H1 (cell line): ENCODE measurements at regions not wholly inside any gene's neighbourhood (a gene's known extent, or its start where the extent isn't known, plus 50 kb on each side); places are given as distances from the start of the nearest gene placed in this dataset.

Experiments used
- CTCF ChIA-PET: fragments of 300-600 bp; sonication (Branson Sonifier 250); formaldehyde crosslinking; loops from one replicate; lab custom pipeline; 2021; ENCODE audit not compliant: partially characterized antibody; lab: Charles Lee
- POLR2A ChIA-PET: fragments of 300-600 bp; sonication (Branson Sonifier 250); formaldehyde crosslinking; loops from one replicate; lab custom pipeline; 2021; ENCODE audit warnings: inconsistent platforms; ENCODE audit not compliant: partially characterized antibody; lab: Charles Lee
- DNase-seq, 2 experiments: peaks; one replicate each; pipeline versions ENCODE4 v3.0.0 to v3.0.0-alpha.2; 2010 to 2022; ENCODE audit warnings: low spot score in 2 of 2, low read depth in 1 of 2, mixed read lengths in 1 of 2
- FAIRE-seq: peaks from 2 replicates; lab custom pipeline; 2011; peaks lifted over from hg19 to GRCh38; lab: Jason Lieb, UNC
- H2AFZ ChIP-seq: 2 replicates; pipeline ENCODE4 v1.8.1; 2012; ENCODE audit warnings: low read length, inconsistent platforms
- H2AK5ac ChIP-seq: 2 replicates; pipeline ENCODE4 v1.6.1; 2013; ENCODE audit warnings: low read depth, low read length
- H2BK120ac ChIP-seq: replicated peaks from 2 replicates; pipeline ENCODE3; 2013; ENCODE audit warnings: low read depth, low read length, inconsistent platforms
- H2BK12ac ChIP-seq: 2 replicates; pipeline ENCODE4 v1.6.1; 2013; ENCODE audit warnings: low read depth, low read length
- H2BK15ac ChIP-seq: 2 replicates; pipeline ENCODE4 v1.6.1; 2013; ENCODE audit warnings: low read length
- H2BK20ac ChIP-seq: 2 replicates; pipeline ENCODE4 v1.6.1; 2013; ENCODE audit warnings: low read length
- H2BK5ac ChIP-seq: 2 replicates; pipeline ENCODE4 v1.6.1; 2013; ENCODE audit warnings: low read depth, low read length
- H3K14ac ChIP-seq: 2 replicates; pipeline ENCODE4 v1.6.1; 2013; ENCODE audit warnings: inconsistent platforms; ENCODE audit not compliant: insufficient read length
- H3K18ac ChIP-seq: 2 replicates; pipeline ENCODE4 v1.6.1; 2013; ENCODE audit warnings: low read length; ENCODE audit errors: extremely low read depth
- H3K23ac ChIP-seq: 2 replicates; pipeline ENCODE4 v1.6.1; 2013; ENCODE audit warnings: inconsistent platforms; ENCODE audit not compliant: insufficient read length
- H3K23me2 ChIP-seq: 2 replicates; pipeline ENCODE4 v1.6.1; 2013; ENCODE audit warnings: low read depth, low read length
- H3K27ac ChIP-seq: 2 replicates; pipeline ENCODE4 v1.6.1; 2011; ENCODE audit warnings: low read depth, low read length, inconsistent platforms
- H3K27me3 ChIP-seq, 4 experiments: replicated peaks in 1 of 4; 1 replicate in 1 of 4; 2 replicates in 3 of 4; pipeline versions ENCODE4 v1.6.1 to v1.8.1; 2011 to 2013; ENCODE audit warnings: low read length in 3 of 4, mild to moderate bottlenecking in 3 of 4, inconsistent platforms in 2 of 4, mixed read lengths in 2 of 4, moderate library complexity in 1 of 4; ENCODE audit not compliant: control insufficient read depth in 3 of 4, insufficient read depth in 3 of 4; ENCODE audit errors: extremely low read depth in 1 of 4
- H3K36me3 ChIP-seq, 4 experiments: 2 replicates each; pipeline versions ENCODE4 v1.6.1 to v1.8.1; 2011 to 2013; ENCODE audit warnings: mild to moderate bottlenecking in 4 of 4, low read length in 3 of 4, moderate library complexity in 2 of 4, control low read depth in 1 of 4, inconsistent platforms in 1 of 4; ENCODE audit not compliant: insufficient read depth in 4 of 4, control insufficient read depth in 2 of 4
- H3K4ac ChIP-seq: replicated peaks from 2 replicates; pipeline ENCODE3; 2013; ENCODE audit warnings: low read length, low read depth, mixed read lengths, inconsistent platforms; ENCODE audit not compliant: insufficient read length
- H3K4me1 ChIP-seq, 4 experiments: replicated peaks in 1 of 4; 1 replicate in 1 of 4; 2 replicates in 3 of 4; pipeline versions ENCODE4 v1.6.1 to v1.8.1; 2011 to 2013; ENCODE audit warnings: low read length in 3 of 4, inconsistent platforms in 2 of 4, mixed read lengths in 1 of 4; ENCODE audit not compliant: insufficient read depth in 4 of 4, control insufficient read depth in 3 of 4
- H3K4me2 ChIP-seq, 2 experiments: 2 replicates each; pipeline versions ENCODE4 v1.6.1 to v1.8.1; 2011 to 2013; ENCODE audit warnings: low read depth in 2 of 2, low read length in 2 of 2, control low read depth in 1 of 2, inconsistent platforms in 1 of 2, mild to moderate bottlenecking in 1 of 2; ENCODE audit not compliant: insufficient read depth in 1 of 2
- H3K4me3 ChIP-seq, 4 experiments: fragments of 200-600, 300-600 bp in 1 of 4; sonication (generic), shearing (Covaris generic), sonication (Bioruptor Twin) in 1 of 4; 2 replicates each; pipeline versions ENCODE4 v1.5.1 to v1.8.1; 2011 to 2016; ENCODE audit warnings: low read length in 4 of 4, low read depth in 3 of 4, control low read depth in 2 of 4, inconsistent platforms in 2 of 4, mild to moderate bottlenecking in 2 of 4, mixed read lengths in 1 of 4, moderate library complexity in 1 of 4; ENCODE audit not compliant: insufficient read depth in 2 of 4; ENCODE audit errors: extremely low read depth in 1 of 4
- H3K56ac ChIP-seq: replicated peaks from 2 replicates; pipeline ENCODE3; 2013; ENCODE audit warnings: low read depth, mild to moderate bottlenecking, mixed read lengths, low read length, inconsistent platforms; ENCODE audit not compliant: insufficient read length
- H3K79me1 ChIP-seq: 2 replicates; pipeline ENCODE4 v1.6.1; 2013; ENCODE audit warnings: low read depth, low read length, control low read depth
- H3K79me2 ChIP-seq, 2 experiments: 2 replicates each; pipeline versions ENCODE4 v1.6.1 to v1.8.1; 2012 to 2013; ENCODE audit warnings: low read length in 2 of 2, mild to moderate bottlenecking in 2 of 2, inconsistent platforms in 1 of 2; ENCODE audit not compliant: insufficient read depth in 2 of 2, control insufficient read depth in 1 of 2
- H3K9ac ChIP-seq, 4 experiments: replicated peaks in 1 of 4; 1 replicate in 1 of 4; 2 replicates in 3 of 4; pipeline versions ENCODE4 v1.6.1 to v1.8.1; 2011 to 2013; ENCODE audit warnings: low read depth in 3 of 4, low read length in 3 of 4, control low read depth in 2 of 4, mild to moderate bottlenecking in 2 of 4, moderate library complexity in 2 of 4, inconsistent platforms in 1 of 4; ENCODE audit errors: extremely low read depth in 1 of 4
- H3K9me3 ChIP-seq, 2 experiments: 2 replicates each; pipeline versions ENCODE4 v1.6.1 to v1.8.1; 2012 to 2013; ENCODE audit warnings: mild to moderate bottlenecking in 2 of 2, moderate library complexity in 2 of 2, control low read depth in 1 of 2, inconsistent platforms in 1 of 2, low read depth in 1 of 2, low read length in 1 of 2, mixed read lengths in 1 of 2; ENCODE audit not compliant: insufficient read depth in 2 of 2
- H4K20me1 ChIP-seq, 2 experiments: replicated peaks in 1 of 2; 2 replicates each; pipeline versions ENCODE3 to v1.8.1; 2011 to 2013; ENCODE audit warnings: inconsistent platforms in 2 of 2, low read length in 2 of 2, mild to moderate bottlenecking in 1 of 2; ENCODE audit not compliant: insufficient read depth in 2 of 2, control insufficient read depth in 1 of 2
- H4K5ac ChIP-seq: 2 replicates; pipeline ENCODE4 v1.6.1; 2013; ENCODE audit warnings: low read length, low read depth, mixed read lengths, inconsistent platforms; ENCODE audit not compliant: insufficient read length
- H4K8ac ChIP-seq: 2 replicates; pipeline ENCODE4 v1.8.0; 2013; ENCODE audit warnings: mild to moderate bottlenecking, moderate library complexity, low read length, inconsistent platforms; ENCODE audit not compliant: insufficient read depth; ENCODE audit errors: extremely low read depth
- H4K91ac ChIP-seq: replicated peaks from 2 replicates; pipeline ENCODE3; 2013; ENCODE audit warnings: low read length, mixed read lengths, inconsistent platforms; ENCODE audit not compliant: insufficient read length
- KDM4A ChIP-seq: IDR thresholded peaks from one replicate; pipeline ENCODE4 v1.7.1; 2012; ENCODE audit warnings: low read depth, mild to moderate bottlenecking, moderate library complexity, low read length, inconsistent platforms; ENCODE audit not compliant: severe bottlenecking
- KDM5A ChIP-seq: fragments of 200-600 bp; IDR thresholded peaks from 2 replicates; pipeline ENCODE4 v1.7.1; 2012; ENCODE audit warnings: mild to moderate bottlenecking, low read length, inconsistent platforms, mixed read lengths
- POLR2A ChIP-seq, 2 experiments: IDR thresholded peaks; 1 replicate in 1 of 2; 2 replicates in 1 of 2; pipeline ENCODE4 v1.6.1; 2011; ENCODE audit warnings: low read depth in 2 of 2, low read length in 2 of 2, mild to moderate bottlenecking in 2 of 2; ENCODE audit errors: control extremely low read depth in 1 of 2
- WGBS, 2 experiments: shearing (Covaris generic) in 1 of 2; methylation state at CpG; one replicate each; pipeline versions ENCODE4 v1.1.6 to v1.1.7; 2013 to 2015; ENCODE audit warnings: low lambda C conversion rate in 2 of 2, mixed read lengths in 2 of 2, inconsistent platforms in 1 of 2, low coverage in 1 of 2, missing lambda C conversion rate in 1 of 2; ENCODE audit not compliant: insufficient replicate concordance in 2 of 2, insufficient coverage in 1 of 2, insufficient read length in 1 of 2; ENCODE audit errors: extremely low coverage in 1 of 2, missing lambda C conversion rate in 1 of 2; 5-methylcytosine and 5-hydroxymethylcytosine counted together

DNA sequence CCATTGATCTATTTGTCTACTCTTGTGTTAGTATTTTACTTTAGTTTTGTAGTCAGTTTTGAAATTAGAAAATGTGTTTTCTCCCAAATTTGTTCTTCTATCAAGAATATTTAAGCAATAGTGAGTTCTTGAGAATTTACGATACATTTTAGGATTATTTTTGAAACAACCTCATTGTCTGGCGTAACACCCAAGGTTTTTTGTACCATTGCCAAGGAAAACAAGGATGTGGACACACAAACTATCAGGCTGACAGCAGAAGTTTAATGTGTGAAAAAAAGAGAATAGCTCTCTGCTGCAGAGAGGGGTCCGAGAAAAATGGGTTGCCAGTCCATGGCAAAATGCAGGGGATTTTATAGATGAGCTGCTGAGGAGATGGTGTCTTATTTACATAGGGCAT lies 865.1 kb upstream of the CNTN5 start:
- H3K56ac ChIP-seq: no peak overlapping the region
- no peak overlapping the region for H4K8ac ChIP-seq
- DNase-seq (no peak), FAIRE-seq (no peak)
- TF ChIP-seq KDM4A (no peak), KDM5A (no peak), POLR2A (IDR thresholded peaks at IDR 0.05; ENCODE audit: control extremely low read depth in 1 of 2, low read depth in 2 of 2, low read length in 2 of 2) (no peak)
- no peaks in the 10 kb centered on the region for H3K23me2 ChIP-seq
- no peak overlapping the region for H2BK12ac ChIP-seq
- H3K4ac ChIP-seq: no peak overlapping the region
- H3K9me3 ChIP-seq: peaks cover 7 to 11% of the 10 kb centered on the region in 2 experiments; a peak in 2 of 4 replicates
- H2AK5ac ChIP-seq: no peak overlapping the region
- no peaks in the 10 kb centered on the region for H3K4me1 ChIP-seq
- H3K9ac ChIP-seq: no peak overlapping the region
- H4K91ac ChIP-seq: no peak overlapping the region
- no peak overlapping the region for H4K5ac ChIP-seq
- no peak overlapping the region for H2BK20ac ChIP-seq
- H3K79me1 ChIP-seq: no peaks in the 10 kb centered on the region
- no peak overlapping the region for H2BK120ac ChIP-seq
- no peak overlapping the region for H2BK15ac ChIP-seq
- H3K36me3 ChIP-seq: no peaks in the 10 kb centered on the region
- 94% methylated on average over 3 of the region's 3 CpGs; no CpG with 5 or more reads in 1 of the 2 experiments for WGBS, 2 experiments
- H3K4me2 ChIP-seq: no peak overlapping the region
- H3K27me3 ChIP-seq: no peaks in the 10 kb centered on the region
- H3K14ac ChIP-seq: no peak overlapping the region
- H4K20me1 ChIP-seq: no peaks in the 10 kb centered on the region
- no peak overlapping the region for H3K27ac ChIP-seq
- no peak overlapping the region for H3K4me3 ChIP-seq
- no peak overlapping the region for H3K18ac ChIP-seq
- no peak overlapping the region for H2AFZ ChIP-seq
- no peak overlapping the region for H3K23ac ChIP-seq
- CTCF ChIA-PET: interaction anchor here (1.2 kb wide), 1 partner anchor 300 kb away, joined by 3 read pairs; no protein-coding TSS in a partner anchor
- no peak overlapping the region for H2BK5ac ChIP-seq
- POLR2A ChIA-PET: no interaction called here
- H3K79me2 ChIP-seq: no peaks in the 10 kb centered on the region
